ENCODE measurements at regions not wholly inside any gene's neighbourhood (a gene's known extent, or its start where the extent isn't known, plus 50 kb on each side); places are given as distances from the start of the nearest gene placed in this dataset.

- no peak for DNase-seq (ENCODE audit: low read depth, low spot score)
Measured at GRCh38 chr14:89015016-89015415, 190.6 kb downstream of the TTC8 start.

- DNase-seq (ENCODE audit: low read depth, low spot score): no peak
Measured at GRCh38 chr14:89017417-89017816, 193.0 kb downstream of the TTC8 start.

- DNase-seq (ENCODE audit: low read depth, low spot score): no peak
Measured at GRCh38 chr14:89022274-89022673, 197.8 kb downstream of the TTC8 start.

- DNase-seq (ENCODE audit: low read depth, low spot score): no peak
Measured at GRCh38 chr14:89024691-89025090, 200.2 kb downstream of the TTC8 start.

- DNase-seq (ENCODE audit: low read depth, low spot score): no peak
Measured at GRCh38 chr14:89025561-89026236, 201.2 kb downstream of the TTC8 start.

- DNase-seq (ENCODE audit: low read depth, low spot score): no peak
Measured at GRCh38 chr14:89027097-89027740, 202.8 kb downstream of the TTC8 start.

GRCh38 chr14:89028462-89029134, 204.1 kb downstream of the TTC8 start:
- DNase-seq (ENCODE audit: low read depth, low spot score): no peak

GRCh38 chr14:89029961-89030694, 205.7 kb downstream of the TTC8 start:
- no peak for DNase-seq (ENCODE audit: low read depth, low spot score)

GRCh38 chr14:89030921-89031320, 206.5 kb downstream of the TTC8 start:
- DNase-seq (ENCODE audit: low read depth, low spot score): no peak

- no peak for DNase-seq (ENCODE audit: low read depth, low spot score)
Measured at GRCh38 chr14:89032086-89032649, 207.7 kb downstream of the TTC8 start.

GRCh38 chr14:89033756-89034155, 209.3 kb downstream of the TTC8 start:
- DNase-seq (ENCODE audit: low read depth, low spot score): no peak

- DNase-seq (ENCODE audit: low read depth, low spot score): no peak
Measured at GRCh38 chr14:89036371-89036770, 211.9 kb downstream of the TTC8 start.

- DNase-seq (ENCODE audit: low read depth, low spot score): no peak
Measured at GRCh38 chr14:89037065-89037464, 212.6 kb downstream of the TTC8 start.

- DNase-seq (ENCODE audit: low read depth, low spot score): no peak
Measured at GRCh38 chr14:89040080-89040459, 215.6 kb downstream of the TTC8 start.

- no peak for DNase-seq (ENCODE audit: low read depth, low spot score)
Measured at GRCh38 chr14:89040460-89041256, 216.2 kb downstream of the TTC8 start.

- DNase-seq (ENCODE audit: low read depth, low spot score): no peak
Measured at GRCh38 chr14:89041257-89041582, 216.8 kb downstream of the TTC8 start.

- no peak for DNase-seq (ENCODE audit: low read depth, low spot score)
Measured at GRCh38 chr14:89042021-89042420, 217.6 kb downstream of the TTC8 start.

GRCh38 chr14:89053303-89053702, 228.9 kb downstream of the TTC8 start:
- no peak for DNase-seq (ENCODE audit: low read depth, low spot score)

GRCh38 chr14:89056394-89056793, 231.9 kb downstream of the TTC8 start:
- DNase-seq (ENCODE audit: low read depth, low spot score): no peak

GRCh38 chr14:89058697-89059096, 234.2 kb downstream of the TTC8 start:
- no peak for DNase-seq (ENCODE audit: low read depth, low spot score)

GRCh38 chr14:89060191-89060590, 235.7 kb downstream of the TTC8 start:
- no peak for DNase-seq (ENCODE audit: low read depth, low spot score)

Data from iPS DF 19.7 (cell line).